ENCODE measurements at regions not wholly inside any gene's neighbourhood (a gene's known extent, or its start where the extent isn't known, plus 50 kb on each side); places are given as distances from the start of the nearest gene placed in this dataset.
A peak's percentile ranks its signal among the peaks of the same experiment; 100 is the strongest.

DNA sequence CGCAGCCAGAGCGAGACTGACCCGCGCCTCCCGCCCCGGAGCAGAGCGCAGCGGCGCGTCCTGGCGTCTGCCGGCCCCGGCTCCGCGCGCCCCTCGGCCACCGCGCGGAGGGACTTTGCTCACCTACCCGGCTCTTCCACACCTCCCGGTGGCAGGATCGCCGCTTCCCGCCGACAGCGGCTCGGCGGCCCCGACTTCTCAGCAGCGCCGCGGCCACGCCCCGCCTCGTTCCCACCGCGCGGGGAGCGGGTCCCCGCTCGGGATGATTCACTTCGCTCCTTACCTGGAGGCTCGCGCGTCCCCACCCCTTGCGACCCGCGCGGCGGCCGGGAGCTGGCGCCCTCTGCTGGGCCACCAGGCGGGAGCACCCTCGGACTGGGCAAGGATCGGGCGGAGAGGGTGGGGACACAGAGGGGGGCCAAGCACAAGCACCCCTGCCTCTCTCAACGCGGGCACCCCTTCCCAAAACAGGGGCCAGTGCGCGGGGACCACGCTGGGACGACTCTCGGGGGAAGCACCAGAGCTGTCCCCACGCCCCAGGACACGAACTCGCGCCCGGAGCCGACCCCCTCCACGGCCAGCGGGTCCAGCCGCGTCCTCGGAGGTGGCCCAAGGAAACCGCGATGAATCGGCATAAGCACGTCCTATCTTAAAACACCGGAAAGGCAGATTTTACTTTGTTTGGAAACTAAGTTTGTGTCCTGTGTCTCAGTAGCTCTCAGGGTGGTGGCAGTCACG is 101.0 kb upstream of the SVIL start:
- intact Hi-C loops (cut with DNase I), result no loop called here
- H3K27ac ChIP-seq (ENCODE audit: low read depth in 2 of 2, low read length in 2 of 2), result peak overlapping the region; percentile 92 to 94
- H3K9ac ChIP-seq (ENCODE audit: low read length in 3 of 3), result peak overlapping the region; percentile 21 to 87 (median 63)
- H3K36me3 ChIP-seq (ENCODE audit: control insufficient read depth in 2 of 3, insufficient read depth in 3 of 3, low read length in 3 of 3), result no peaks in the 10 kb centered on the region
- H3K4me3 ChIP-seq (ENCODE audit: low read length in 3 of 3), result peak overlapping the region; percentile 65 to 82 (median 75)
- H3K4me1 ChIP-seq (ENCODE audit: control insufficient read depth in 2 of 3, insufficient read depth in 2 of 3, low read depth in 1 of 3, low read length in 3 of 3), result peaks cover 0 to 8% (median 4%) of the 10 kb centered on the region in 3 donors
- DNase-seq (peak; percentile 92 to 96 (median 95)), FAIRE-seq (no peak)
- TF ChIP-seq, protein P1, sequence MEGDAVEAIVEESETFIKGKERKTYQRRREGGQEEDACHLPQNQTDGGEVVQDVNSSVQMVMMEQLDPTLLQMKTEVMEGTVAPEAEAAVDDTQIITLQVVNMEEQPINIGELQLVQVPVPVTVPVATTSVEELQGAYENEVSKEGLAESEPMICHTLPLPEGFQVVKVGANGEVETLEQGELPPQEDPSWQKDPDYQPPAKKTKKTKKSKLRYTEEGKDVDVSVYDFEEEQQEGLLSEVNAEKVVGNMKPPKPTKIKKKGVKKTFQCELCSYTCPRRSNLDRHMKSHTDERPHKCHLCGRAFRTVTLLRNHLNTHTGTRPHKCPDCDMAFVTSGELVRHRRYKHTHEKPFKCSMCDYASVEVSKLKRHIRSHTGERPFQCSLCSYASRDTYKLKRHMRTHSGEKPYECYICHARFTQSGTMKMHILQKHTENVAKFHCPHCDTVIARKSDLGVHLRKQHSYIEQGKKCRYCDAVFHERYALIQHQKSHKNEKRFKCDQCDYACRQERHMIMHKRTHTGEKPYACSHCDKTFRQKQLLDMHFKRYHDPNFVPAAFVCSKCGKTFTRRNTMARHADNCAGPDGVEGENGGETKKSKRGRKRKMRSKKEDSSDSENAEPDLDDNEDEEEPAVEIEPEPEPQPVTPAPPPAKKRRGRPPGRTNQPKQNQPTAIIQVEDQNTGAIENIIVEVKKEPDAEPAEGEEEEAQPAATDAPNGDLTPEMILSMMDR (IDR thresholded peaks at IDR 0.05; ENCODE audit: borderline replicate concordance, extremely low read depth, insufficient read depth), result peak; percentile 90
- H3K27me3 ChIP-seq (ENCODE audit: control insufficient read depth, insufficient read depth, low read length), result no peaks in the 10 kb centered on the region
- no peaks in the 10 kb centered on the region for H3K9me3 ChIP-seq (ENCODE audit: control insufficient read depth in 2 of 3, insufficient read depth in 1 of 3, low read length in 3 of 3)

GRCh38 chr10:29734962-29735627 is 100.3 kb upstream of the SVIL start:
- intact Hi-C loops (cut with DNase I), result no loop called here
- Histone ChIP-seq H3K9me3 (ENCODE audit: control insufficient read depth in 2 of 3, insufficient read depth in 1 of 3, low read length in 3 of 3) (no peaks in the 10 kb centered on the region), H3K36me3 (ENCODE audit: control insufficient read depth in 2 of 3, insufficient read depth in 3 of 3, low read length in 3 of 3) (no peaks in the 10 kb centered on the region), H3K27ac (ENCODE audit: low read depth in 2 of 2, low read length in 2 of 2) (peak overlapping the region; percentile 92 to 94), H3K9ac (ENCODE audit: low read length in 3 of 3) (peak overlapping the region; percentile 16 to 65 (median 49)), H3K4me3 (ENCODE audit: low read length in 3 of 3) (peak overlapping the region; percentile 45 to 82 (median 50)), H3K4me1 (ENCODE audit: control insufficient read depth in 2 of 3, insufficient read depth in 2 of 3, low read depth in 1 of 3, low read length in 3 of 3) (peaks cover 0 to 8% (median 4%) of the 10 kb centered on the region in 3 donors), H3K27me3 (ENCODE audit: control insufficient read depth, insufficient read depth, low read length) (no peaks in the 10 kb centered on the region)
- FAIRE-seq, result no peak
- TF ChIP-seq, protein P1 (IDR thresholded peaks at IDR 0.05; ENCODE audit: borderline replicate concordance, extremely low read depth, insufficient read depth), result no peak
- DNase-seq, result peak; percentile 64 to 92 (median 77)

- FAIRE-seq, result no peak
- H3K4me1 ChIP-seq (ENCODE audit: control insufficient read depth in 2 of 3, insufficient read depth in 2 of 3, low read depth in 1 of 3, low read length in 3 of 3), result peaks cover 0 to 8% (median 4%) of the 10 kb centered on the region in 3 donors
- TF ChIP-seq, protein P1 (IDR thresholded peaks at IDR 0.05; ENCODE audit: borderline replicate concordance, extremely low read depth, insufficient read depth), result no peak
Observed at GRCh38 chr10:29734640-29734961, 99.8 kb upstream of the SVIL start.

More at GRCh38 chr10:29734640-29734961, 99.8 kb upstream of the SVIL start:
- Histone ChIP-seq H3K27me3 (ENCODE audit: control insufficient read depth, insufficient read depth, low read length) (no peaks in the 10 kb centered on the region), H3K36me3 (ENCODE audit: control insufficient read depth in 2 of 3, insufficient read depth in 3 of 3, low read length in 3 of 3) (no peaks in the 10 kb centered on the region), H3K9ac (ENCODE audit: low read length in 3 of 3) (peak overlapping the region; percentile 16 to 65 (median 45)), H3K27ac (ENCODE audit: low read depth in 2 of 2, low read length in 2 of 2) (peak overlapping the region; percentile 92 to 94), H3K4me3 (ENCODE audit: low read length in 3 of 3) (peak overlapping the region; percentile 45 to 82 (median 50)), H3K9me3 (ENCODE audit: control insufficient read depth in 2 of 3, insufficient read depth in 1 of 3, low read length in 3 of 3) (no peaks in the 10 kb centered on the region)
- DNase-seq, result peak in 1 of 5 donors; percentile 52
- intact Hi-C loops (cut with DNase I), result no loop called here

Measured in kidney (tissue), 13 donors.